ENCODE measurements at regions not wholly inside any gene's neighbourhood (a gene's known extent, or its start where the extent isn't known, plus 50 kb on each side); places are given as distances from the start of the nearest gene placed in this dataset.

- TF ChIP-seq, protein P1, sequence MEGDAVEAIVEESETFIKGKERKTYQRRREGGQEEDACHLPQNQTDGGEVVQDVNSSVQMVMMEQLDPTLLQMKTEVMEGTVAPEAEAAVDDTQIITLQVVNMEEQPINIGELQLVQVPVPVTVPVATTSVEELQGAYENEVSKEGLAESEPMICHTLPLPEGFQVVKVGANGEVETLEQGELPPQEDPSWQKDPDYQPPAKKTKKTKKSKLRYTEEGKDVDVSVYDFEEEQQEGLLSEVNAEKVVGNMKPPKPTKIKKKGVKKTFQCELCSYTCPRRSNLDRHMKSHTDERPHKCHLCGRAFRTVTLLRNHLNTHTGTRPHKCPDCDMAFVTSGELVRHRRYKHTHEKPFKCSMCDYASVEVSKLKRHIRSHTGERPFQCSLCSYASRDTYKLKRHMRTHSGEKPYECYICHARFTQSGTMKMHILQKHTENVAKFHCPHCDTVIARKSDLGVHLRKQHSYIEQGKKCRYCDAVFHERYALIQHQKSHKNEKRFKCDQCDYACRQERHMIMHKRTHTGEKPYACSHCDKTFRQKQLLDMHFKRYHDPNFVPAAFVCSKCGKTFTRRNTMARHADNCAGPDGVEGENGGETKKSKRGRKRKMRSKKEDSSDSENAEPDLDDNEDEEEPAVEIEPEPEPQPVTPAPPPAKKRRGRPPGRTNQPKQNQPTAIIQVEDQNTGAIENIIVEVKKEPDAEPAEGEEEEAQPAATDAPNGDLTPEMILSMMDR (IDR thresholded peaks at IDR 0.05; ENCODE audit: insufficient read depth, low read length, severe bottlenecking), result no peak
Measured at GRCh38 chr3:87788516-87788915, 270.3 kb downstream of the CGGBP1 start.

DNA sequence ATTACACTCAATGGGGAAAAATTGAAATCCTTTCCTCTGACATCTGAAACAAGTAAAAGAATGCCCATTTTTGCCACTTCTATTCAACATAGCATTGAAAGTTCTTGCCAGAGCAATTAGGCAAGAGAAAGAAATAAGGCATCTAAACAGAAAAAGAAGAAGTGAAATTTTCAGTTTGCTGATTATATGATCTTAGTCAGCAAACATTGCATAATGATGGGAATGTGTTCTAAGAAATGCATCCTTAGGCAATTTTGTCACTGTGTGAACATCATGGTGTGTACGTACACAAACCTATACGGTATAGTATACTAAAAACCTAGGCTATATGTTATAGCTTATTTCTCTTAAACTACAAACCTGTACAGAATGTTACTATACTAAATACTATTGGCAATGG lies 278.0 kb downstream of the CGGBP1 start:
- DNase-seq (ENCODE audit: low read depth), result peak; percentile 4
- H3K4me3 ChIP-seq (ENCODE audit: low read depth, low read length), result no peak overlapping the region
- H3K36me3 ChIP-seq (ENCODE audit: control insufficient read depth, insufficient read depth, low read length), result no peaks in the 10 kb centered on the region
- no peaks in the 10 kb centered on the region for H3K27me3 ChIP-seq (ENCODE audit: control insufficient read depth, insufficient read depth, low read length)
- TF ChIP-seq, protein P1 (IDR thresholded peaks at IDR 0.05; ENCODE audit: insufficient read depth, low read length, severe bottlenecking), result no peak
- FAIRE-seq, result no peak

More at GRCh38 chr3:87788516-87788915, 270.3 kb downstream of the CGGBP1 start:
- no peak for DNase-seq (ENCODE audit: low read depth)
- no peaks in the 10 kb centered on the region for H3K36me3 ChIP-seq (ENCODE audit: control insufficient read depth, insufficient read depth, low read length)
- H3K27me3 ChIP-seq (ENCODE audit: control insufficient read depth, insufficient read depth, low read length), result peaks cover 17% of the 10 kb centered on the region
- H3K4me3 ChIP-seq (ENCODE audit: low read depth, low read length), result no peak overlapping the region
- FAIRE-seq, result no peak

DNA sequence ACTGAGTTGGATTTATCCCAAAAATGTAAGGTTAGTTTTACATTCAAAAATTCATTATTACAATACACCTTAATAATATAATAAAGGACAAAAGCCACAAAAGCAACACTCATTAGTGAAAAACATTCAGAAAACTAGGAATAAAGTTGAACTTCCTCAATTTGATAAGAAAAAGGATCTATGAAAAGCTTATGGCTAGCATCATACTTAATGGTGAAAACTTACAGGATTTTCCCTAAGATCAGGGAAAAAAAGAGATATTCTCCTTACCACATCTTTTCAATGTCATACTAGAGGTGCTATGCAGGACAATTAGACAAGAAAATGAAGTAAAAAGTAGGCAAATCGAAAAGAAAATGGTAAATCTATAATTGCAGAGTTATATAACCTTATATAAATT lies 279.9 kb downstream of the CGGBP1 start:
- FAIRE-seq, result no peak
- H3K36me3 ChIP-seq (ENCODE audit: control insufficient read depth, insufficient read depth, low read length), result no peaks in the 10 kb centered on the region
- H3K4me3 ChIP-seq (ENCODE audit: low read depth, low read length), result no peak overlapping the region
- no peaks in the 10 kb centered on the region for H3K27me3 ChIP-seq (ENCODE audit: control insufficient read depth, insufficient read depth, low read length)
- TF ChIP-seq, protein P1 (IDR thresholded peaks at IDR 0.05; ENCODE audit: insufficient read depth, low read length, severe bottlenecking), result no peak
- no peak for DNase-seq (ENCODE audit: low read depth)

DNA sequence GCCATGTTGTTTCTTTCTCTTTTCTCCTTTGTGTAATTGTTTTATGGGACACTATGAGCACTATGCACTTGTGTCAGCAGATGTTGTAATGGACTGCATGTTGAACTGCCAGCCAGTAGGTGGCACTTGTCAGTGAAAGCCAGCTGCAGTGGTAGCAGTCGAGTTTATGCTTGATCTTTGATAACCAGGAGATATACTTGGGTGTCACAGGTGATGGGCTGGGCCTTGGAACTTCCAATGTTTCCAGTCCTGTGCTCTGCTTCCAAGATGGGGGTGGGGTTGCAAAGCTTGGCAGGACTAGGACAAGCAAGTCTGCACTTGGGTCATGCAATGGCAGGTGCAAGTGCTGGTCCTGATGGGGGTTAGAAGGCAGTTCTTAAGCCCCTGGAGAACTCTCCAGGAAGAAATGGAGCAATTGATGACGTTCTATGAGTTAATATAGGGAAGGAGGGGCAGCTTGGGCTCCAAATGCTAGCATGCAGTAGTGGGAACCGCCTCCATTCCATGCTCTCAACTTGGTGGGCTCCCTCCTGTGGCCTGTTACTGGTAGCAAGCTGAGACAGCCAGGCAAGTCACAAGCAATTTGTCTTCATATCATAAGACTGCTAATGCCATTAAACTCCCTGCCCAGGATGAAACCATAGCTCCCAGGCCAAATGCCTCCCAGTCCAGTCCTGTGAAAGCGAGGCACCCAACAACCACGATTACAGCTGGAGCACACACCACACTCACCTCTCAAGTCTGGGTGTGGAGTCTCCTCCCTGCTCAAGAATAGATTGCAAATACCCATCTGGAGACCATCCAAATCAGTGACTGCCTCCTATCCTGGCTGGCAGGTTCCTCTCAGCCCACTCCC lies 287.2 kb downstream of the CGGBP1 start:
- Histone ChIP-seq H3K27me3 (ENCODE audit: control insufficient read depth, insufficient read depth, low read length) (no peaks in the 10 kb centered on the region), H3K4me3 (ENCODE audit: low read depth, low read length) (no peak overlapping the region), H3K36me3 (ENCODE audit: control insufficient read depth, insufficient read depth, low read length) (no peaks in the 10 kb centered on the region)
- TF ChIP-seq, protein P1 (IDR thresholded peaks at IDR 0.05; ENCODE audit: insufficient read depth, low read length, severe bottlenecking), result peak; percentile 84
- DNase-seq (ENCODE audit: low read depth) (peak; percentile 53), FAIRE-seq (no peak)

DNA sequence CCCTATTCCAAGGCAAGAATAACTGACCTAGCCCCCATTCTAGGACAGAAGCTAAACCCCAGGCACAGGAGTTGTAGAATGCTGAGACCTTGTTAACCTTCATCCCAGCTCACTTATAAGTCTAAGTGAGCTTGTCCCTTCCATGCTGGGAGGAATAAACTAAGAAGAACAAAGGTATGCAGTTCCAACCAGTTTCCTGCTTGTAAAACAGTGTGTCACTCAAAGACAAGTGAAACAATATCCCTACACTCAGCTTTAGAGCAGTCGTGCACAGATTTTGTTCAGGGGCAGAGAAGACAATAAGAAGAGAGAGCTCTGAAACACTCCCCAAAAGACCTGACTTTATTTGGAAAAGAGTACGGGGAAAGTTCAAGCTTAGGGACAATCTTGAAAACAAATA lies 292.1 kb downstream of the CGGBP1 start:
- Histone ChIP-seq H3K36me3 (ENCODE audit: control insufficient read depth, insufficient read depth, low read length) (no peaks in the 10 kb centered on the region), H3K27me3 (ENCODE audit: control insufficient read depth, insufficient read depth, low read length) (no peaks in the 10 kb centered on the region), H3K4me3 (ENCODE audit: low read depth, low read length) (no peak overlapping the region)
- FAIRE-seq (no peak), DNase-seq (ENCODE audit: low read depth) (no peak)
- TF ChIP-seq, protein P1 (IDR thresholded peaks at IDR 0.05; ENCODE audit: insufficient read depth, low read length, severe bottlenecking), result no peak

Data from bronchial epithelial cell (primary cell).